A549 (cell line): ENCODE measurements at regions not wholly inside any gene's neighbourhood (a gene's known extent, or its start where the extent isn't known, plus 50 kb on each side); places are given as distances from the start of the nearest gene placed in this dataset.

Experiments used
- ATAC-seq, 2 experiments: fragments of 200-7000 bp in 1 of 2; fragments of >200 bp in 1 of 2; cut with Nextera tagmentation in 1 of 2; cut with Tn5 transposase in 1 of 2; 3 replicates each; pipeline versions ENCODE4 v1.8.0 to v1.9.1; 2018 to 2020; ENCODE audit warnings: mild to moderate bottlenecking in 1 of 2, moderate library complexity in 1 of 2
- CTCF ChIA-PET: fragments of 300-600 bp; sonication (Branson Sonifier 250); formaldehyde crosslinking; extraction: SDS; loops from one replicate; lab custom pipeline; 2021; ENCODE audit warnings: antibody characterized with exemption, inconsistent platforms; lab: Yijun Ruan, JAX
- POLR2A ChIA-PET: fragments of 350-600 bp; formaldehyde crosslinking; extraction: SDS; loops from one replicate; lab custom pipeline; 2021; ENCODE audit warnings: antibody characterized with exemption, inconsistent platforms; lab: Yijun Ruan, JAX
- DNase-seq, 2 experiments: peaks; one replicate each; pipeline versions ENCODE4 v3.0.0 to v3.0.0-alpha.2; 2011 to 2016; ENCODE audit warnings: low read depth in 1 of 2, low spot score in 1 of 2
- FAIRE-seq: peaks from 2 replicates; lab custom pipeline; 2011; peaks lifted over from hg19 to GRCh38; lab: Jason Lieb, UNC
- H3K27ac ChIP-seq, 2 experiments: fragments of >200 bp; sonication (Bioruptor Twin); formaldehyde crosslinking; 3 replicates each; pipeline ENCODE4 v1.5.1; 2016 to 2017
- H3K4me1 ChIP-seq: fragments of >200 bp; sonication (Bioruptor Twin); formaldehyde crosslinking; 3 replicates; pipeline ENCODE4 v1.6.1; 2016
- H3K4me2 ChIP-seq: fragments of >200 bp; sonication (Bioruptor Twin); formaldehyde crosslinking; 3 replicates; pipeline ENCODE4 v1.6.1; 2016
- H3K4me3 ChIP-seq: fragments of >200 bp; sonication (Bioruptor Twin); formaldehyde crosslinking; 3 replicates; pipeline ENCODE4 v1.5.1; 2016
- H3K9me3 ChIP-seq: fragments of >200 bp; sonication (Bioruptor Twin); formaldehyde crosslinking; 3 replicates; pipeline ENCODE4 v1.6.1; 2016
- BCL3 ChIP-seq: fragments of >200 bp; sonication (Bioruptor Twin); formaldehyde crosslinking; IDR thresholded peaks from 3 replicates; pipeline ENCODE4 v1.6.1; 2016
- BHLHE40 ChIP-seq: IDR thresholded peaks from 2 replicates; pipeline ENCODE4 v1.6.1; 2012; ENCODE audit warnings: low read depth, low read length, inconsistent platforms
- CBX8 ChIP-seq: fragments of 200-600 bp; sonication (generic); IDR thresholded peaks from 2 replicates; pipeline ENCODE4 v1.6.1; 2016
- CEBPB ChIP-seq, 2 experiments: fragments of >200 bp in 1 of 2; sonication (Bioruptor Twin) in 1 of 2; formaldehyde crosslinking in 1 of 2; IDR thresholded peaks; 2 replicates each; pipeline ENCODE4 v1.6.1; 2012 to 2016
- CHD2 ChIP-seq: fragments of 150-350 bp; IDR thresholded peaks from 2 replicates; pipeline ENCODE4 v1.6.1; 2014; ENCODE audit warnings: low read length; ENCODE audit not compliant: partially characterized antibody
- CHD4 ChIP-seq: fragments of 200-600 bp; sonication (generic); IDR thresholded peaks from 2 replicates; pipeline ENCODE4 v1.6.1; 2016; ENCODE audit warnings: antibody characterized with exemption, mild to moderate bottlenecking, borderline replicate concordance
- CTCF ChIP-seq: fragments of >200 bp; sonication (Bioruptor Twin); formaldehyde crosslinking; IDR thresholded peaks from 3 replicates; pipeline ENCODE4 v1.5.1; 2016
- EHF ChIP-seq: fragments of 250-450 bp; sonication (Bioruptor Pico); IDR thresholded peaks from 2 replicates; pipeline ENCODE4 v1.5.0; 2020; ENCODE audit warnings: mild to moderate bottlenecking
- EHMT2 ChIP-seq: fragments of 200-600 bp; sonication (generic); IDR thresholded peaks from 2 replicates; pipeline ENCODE4 v1.6.1; 2016; ENCODE audit warnings: antibody characterized with exemption, low read depth, mild to moderate bottlenecking, moderate library complexity
- ELK1 ChIP-seq: fragments of 150-350 bp; IDR thresholded peaks from 2 replicates; pipeline ENCODE4 v1.6.1; 2014; ENCODE audit warnings: low read depth, mild to moderate bottlenecking, low read length
- ESRRA ChIP-seq: fragments of 150-350 bp; IDR thresholded peaks from 2 replicates; pipeline ENCODE4 v1.6.1; 2014; ENCODE audit warnings: mild to moderate bottlenecking, low read length, borderline replicate concordance
- FOSL2 ChIP-seq, 2 experiments: fragments of 450-650 bp in 1 of 2; fragments of >200 bp in 1 of 2; sonication (Bioruptor Twin) in 1 of 2; formaldehyde crosslinking; IDR thresholded peaks; 2 replicates each; pipeline versions ENCODE4 v1.5.0 to v1.6.1; 2016 to 2020; ENCODE audit warnings: mild to moderate bottlenecking in 1 of 2, moderate library complexity in 1 of 2
- HES2 ChIP-seq: fragments of >200 bp; sonication (Bioruptor Twin); formaldehyde crosslinking; IDR thresholded peaks from 2 replicates; pipeline ENCODE4 v1.6.1; 2016
- HOXB13 ChIP-seq: fragments of 250-450 bp; sonication (Bioruptor Pico); IDR thresholded peaks from 2 replicates; pipeline ENCODE4 v1.5.0; 2020; ENCODE audit warnings: low read depth, mild to moderate bottlenecking, moderate library complexity
- JUN ChIP-seq, 2 experiments: fragments of >200 bp; sonication (Bioruptor Twin); formaldehyde crosslinking; IDR thresholded peaks; 2 replicates in 1 of 2; 3 replicates in 1 of 2; pipeline ENCODE4 v1.6.1; 2016 to 2017
- KDM1A ChIP-seq: fragments of 200-600 bp; sonication (generic); IDR thresholded peaks from 2 replicates; pipeline ENCODE4 v1.6.1; 2016; ENCODE audit warnings: low read depth, mild to moderate bottlenecking
- KDM5A ChIP-seq: fragments of 200-600 bp; sonication (generic); IDR thresholded peaks from 2 replicates; pipeline ENCODE4 v1.6.1; 2016; ENCODE audit warnings: antibody characterized with exemption, mild to moderate bottlenecking
- MAFK ChIP-seq: fragments of 450-650 bp; IDR thresholded peaks from 2 replicates; pipeline ENCODE4 v1.6.1; 2014; ENCODE audit not compliant: partially characterized antibody
- NFE2L2 ChIP-seq: fragments of 150-350 bp; conservative IDR thresholded peaks from 2 replicates; pipeline ENCODE4 v1.6.1; 2014; ENCODE audit warnings: low read length
- NR3C1 ChIP-seq: fragments of >200 bp; sonication (Bioruptor Twin); formaldehyde crosslinking; IDR thresholded peaks from 3 replicates; pipeline ENCODE4 v1.6.1; 2017
- PHF8 ChIP-seq: fragments of 200-600 bp; sonication (generic); IDR thresholded peaks from 2 replicates; pipeline ENCODE4 v1.6.1; 2016; ENCODE audit warnings: low read depth, mild to moderate bottlenecking, antibody characterized with exemption, moderate library complexity, borderline replicate concordance
- RCOR1 ChIP-seq: fragments of 150-350 bp; IDR thresholded peaks from 2 replicates; pipeline ENCODE4 v1.6.1; 2014; ENCODE audit warnings: antibody characterized with exemption, low read length, low read depth
- RFX5 ChIP-seq: fragments of 450-650 bp; IDR thresholded peaks from 2 replicates; pipeline ENCODE4 v1.7.1; 2014; ENCODE audit warnings: antibody characterized with exemption, mild to moderate bottlenecking, moderate library complexity
- RNF2 ChIP-seq: fragments of 200-600 bp; sonication (generic); IDR thresholded peaks from 2 replicates; pipeline ENCODE4 v1.6.1; 2016; ENCODE audit warnings: low read depth, mild to moderate bottlenecking, antibody characterized with exemption, moderate library complexity, borderline replicate concordance
- SMC3 ChIP-seq: fragments of >200 bp; sonication (Bioruptor Twin); formaldehyde crosslinking; IDR thresholded peaks from 3 replicates; pipeline ENCODE4 v1.6.1; 2018; ENCODE audit warnings: inconsistent platforms
- ZFP36 ChIP-seq: fragments of 450-650 bp; IDR thresholded peaks from 2 replicates; pipeline ENCODE4 v1.6.1; 2014; ENCODE audit warnings: borderline replicate concordance; ENCODE audit not compliant: partially characterized antibody
- ZSCAN20 ChIP-seq: fragments of 250-450 bp; sonication (Bioruptor Pico); IDR thresholded peaks from 2 replicates; pipeline ENCODE4 v1.8.0; 2022; ENCODE audit warnings: mild to moderate bottlenecking, moderate library complexity
- WGBS: methylation state at CpG from one replicate; pipeline ENCODE4 v1.1.6; 2017; ENCODE audit errors: missing lambda C conversion rate; 5-methylcytosine and 5-hydroxymethylcytosine counted together

- WGBS, result 2% methylated on average over 2 of the region's 2 CpGs
- ChIA-PET CTCF (no interaction called here), POLR2A (no interaction called here)
- Histone ChIP-seq H3K9me3 (no peaks in the 10 kb centered on the region), H3K4me2 (no peak overlapping the region), H3K27ac (no peak overlapping the region), H3K4me1 (no peaks in the 10 kb centered on the region), H3K4me3 (no peak overlapping the region)
- DNase-seq (no peak), ATAC-seq (no peak), FAIRE-seq (no peak)
- no peak for TF ChIP-seq SMC3
- no peak for TF ChIP-seq FOSL2 (IDR thresholded peaks at IDR 0.05)
- no peak for TF ChIP-seq FOSL2 (CRISPR knock-in tag; IDR thresholded peaks at IDR 0.05)
- TF ChIP-seq EHF (CRISPR knock-in tag), result no peak
- no peak for TF ChIP-seq HOXB13 (CRISPR knock-in tag)
- TF ChIP-seq RFX5, result no peak
- TF ChIP-seq CHD2, result no peak
- no peak for TF ChIP-seq EHMT2
- TF ChIP-seq NR3C1, result no peak
- no peak for TF ChIP-seq ZFP36
- TF ChIP-seq CHD4, result no peak
- TF ChIP-seq PHF8, result no peak
- no peak for TF ChIP-seq MAFK
- no peak for TF ChIP-seq ESRRA
- TF ChIP-seq RCOR1, result no peak
- no peak for TF ChIP-seq CBX8
- no peak for TF ChIP-seq BCL3
- no peak for TF ChIP-seq JUN (IDR thresholded peaks at IDR 0.05)
These were observed 1305.1 kb upstream of the GJE1 start for GRCh38 chr6:140827593-140827992.

GRCh38 chr6:140825731-140826130, 1307.0 kb upstream of the GJE1 start:
- POLR2A ChIA-PET, result no interaction called here

GRCh38 chr6:140824595-140824994, 1308.1 kb upstream of the GJE1 start:
- CTCF ChIA-PET, result no interaction called here
- no peak for ATAC-seq

More at GRCh38 chr6:140825731-140826130, 1307.0 kb upstream of the GJE1 start:
- Histone ChIP-seq H3K4me3 (no peak overlapping the region), H3K9me3 (no peaks in the 10 kb centered on the region), H3K27ac (no peak overlapping the region), H3K4me2 (no peak overlapping the region), H3K4me1 (no peaks in the 10 kb centered on the region)
- FAIRE-seq (no peak), DNase-seq (no peak), ATAC-seq (no peak)
- 41% methylated on average over 2 of the region's 2 CpGs for WGBS
- no peak for TF ChIP-seq NFE2L2
- CTCF ChIA-PET, result no interaction called here

More at GRCh38 chr6:140824595-140824994, 1308.1 kb upstream of the GJE1 start:
- Histone ChIP-seq H3K4me2 (no peak overlapping the region), H3K27ac (no peak overlapping the region), H3K4me3 (no peak overlapping the region), H3K4me1 (no peaks in the 10 kb centered on the region), H3K9me3 (no peaks in the 10 kb centered on the region)
- TF ChIP-seq HOXB13 (CRISPR knock-in tag) (no peak), CHD2 (no peak), BHLHE40 (no peak), ELK1 (no peak), KDM1A (no peak), CTCF (no peak), KDM5A (no peak), CHD4 (no peak), CEBPB (IDR thresholded peaks at IDR 0.05) (no peak), ZSCAN20 (CRISPR knock-in tag) (no peak), RNF2 (no peak), JUN (IDR thresholded peaks at IDR 0.05) (no peak), NFE2L2 (no peak), HES2 (no peak)
- FAIRE-seq, result no peak
- DNase-seq, result no peak
- POLR2A ChIA-PET, result no interaction called here
